Thyroid gland (tissue), 4 donors: ENCODE measurements at regions not wholly inside any gene's neighbourhood (a gene's known extent, or its start where the extent isn't known, plus 50 kb on each side); places are given as distances from the start of the nearest gene placed in this dataset.
"Not testable (repeated sequence)": the region's sequence is repeated elsewhere in the genome, so short reads cannot be mapped to it uniquely, and the experiment has no call there.

ENCODE experiments used
- CTCF ChIP-seq, 6 experiments: fragments of 200-600 bp in 3 of 6; fragments of 450-650 bp in 3 of 6; sonication (generic) in 3 of 6; IDR thresholded peaks; one replicate each; pipeline ENCODE4 v1.5.1; 2016 to 2019; ENCODE audit warnings: antibody characterized with exemption in 6 of 6, mild to moderate bottlenecking in 2 of 6, inconsistent platforms in 1 of 6, moderate library complexity in 1 of 6
- POLR2A ChIP-seq, 2 donors: fragments of 450-650 bp; IDR thresholded peaks; one replicate each; pipeline ENCODE4 v1.6.1; 2017; ENCODE audit warnings: antibody characterized with exemption in 2 of 2, mild to moderate bottlenecking in 2 of 2, moderate library complexity in 1 of 2

GRCh38 chr2:53313644-53314043 is 454.0 kb upstream of the CHAC2 start:
- not testable (repeated sequence) for TF ChIP-seq POLR2A, CTCF (IDR thresholded peaks at IDR 0.05)
